Breast epithelium (tissue), 4 donors: ENCODE measurements at regions not wholly inside any gene's neighbourhood (a gene's known extent, or its start where the extent isn't known, plus 50 kb on each side); places are given as distances from the start of the nearest gene placed in this dataset.

Experiments
- DNase-seq, 2 donors: peaks; one replicate each; pipeline ENCODE4 v3.0.0-alpha.2; 2019; ENCODE audit warnings: low spot score in 2 of 2
- H3K27ac ChIP-seq, 2 donors: fragments of 200-600 bp; sonication (generic) in 1 of 2; one replicate each; pipeline ENCODE4 v1.5.1; 2016 to 2019; ENCODE audit warnings: mild to moderate bottlenecking in 1 of 2
- H3K27me3 ChIP-seq, 2 donors: fragments of 200-600 bp; sonication (generic) in 1 of 2; one replicate each; pipeline versions ENCODE4 v1.5.1 to v1.6.0; 2017 to 2019; ENCODE audit warnings: control low read depth in 1 of 2, mild to moderate bottlenecking in 1 of 2
- H3K36me3 ChIP-seq: fragments of 200-600 bp; one replicate; pipeline ENCODE4 v1.5.1; 2019
- H3K4me1 ChIP-seq, 2 donors: fragments of 200-600 bp; sonication (generic); one replicate each; pipeline ENCODE4 v1.5.1; 2016 to 2019; ENCODE audit warnings: control low read depth in 1 of 2
- H3K4me3 ChIP-seq, 3 donors: fragments of 200-600 bp; sonication (generic); 1 replicate in 2 of 3; 2 replicates in 1 of 3; pipeline ENCODE4 v1.5.1; 2016 to 2019; ENCODE audit warnings: mild to moderate bottlenecking in 3 of 3, moderate library complexity in 2 of 3
- H3K9me3 ChIP-seq, 2 donors: fragments of 200-600 bp; sonication (generic) in 1 of 2; one replicate each; pipeline ENCODE4 v1.5.1; 2016 to 2019; ENCODE audit warnings: control low read depth in 1 of 2
- POLR2A ChIP-seq: fragments of 450-650 bp; IDR thresholded peaks from one replicate; pipeline ENCODE4 v1.6.1; 2016; ENCODE audit warnings: antibody characterized with exemption, mild to moderate bottlenecking, moderate library complexity
- POLR2AphosphoS5 ChIP-seq, 3 donors: sonication (generic); formaldehyde crosslinking; IDR thresholded peaks; one replicate each; pipeline ENCODE4 v1.6.1; 2017; ENCODE audit warnings: antibody characterized with exemption in 3 of 3
- intact Hi-C: fragments of 100-400 bp; cut with DNase I; formaldehyde crosslinking; loops from one replicate; pipeline ENCODE4 v1.15.1; 2023; ENCODE audit warnings: low total_unique reads
- TF ChIP-seq, protein P1 (sequence below), 3 donors: fragments of 450-650 bp; IDR thresholded peaks; one replicate each; pipeline ENCODE4 v1.5.1; 2016 to 2017; ENCODE audit warnings: antibody characterized with exemption in 3 of 3, mild to moderate bottlenecking in 3 of 3, moderate library complexity in 3 of 3

DNA sequence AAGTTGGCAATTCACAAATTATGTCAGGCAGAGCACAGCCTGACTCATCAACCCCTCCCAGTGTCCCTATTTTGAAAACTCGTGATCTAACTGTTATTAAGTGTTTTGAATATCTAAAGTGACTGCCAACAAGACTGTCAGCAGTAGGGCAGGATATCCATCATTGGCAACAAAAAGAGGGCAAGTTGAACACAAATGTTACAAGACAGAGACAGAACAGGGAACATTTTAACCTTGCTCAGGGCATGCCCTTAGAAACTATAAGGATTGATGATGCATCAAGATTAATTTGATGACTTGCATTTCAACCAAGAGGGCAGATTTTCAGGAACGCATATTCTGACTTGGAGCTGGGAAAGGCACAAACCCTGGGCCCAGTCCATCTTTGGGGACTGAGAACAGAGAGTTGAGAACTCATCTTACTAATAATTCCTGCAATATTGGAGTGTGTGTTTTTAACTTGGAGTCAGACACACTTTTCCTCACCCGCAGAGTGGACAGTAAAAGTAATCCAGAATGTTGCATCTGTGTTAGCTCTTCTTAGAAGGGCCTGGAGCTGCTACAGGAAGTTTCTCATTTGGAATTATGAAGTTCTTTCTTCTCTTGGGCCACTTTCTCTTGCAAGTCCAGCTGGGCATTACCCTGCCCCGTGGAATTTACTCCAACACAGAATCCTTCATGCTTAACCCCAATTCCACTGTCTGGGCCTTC, 317.2 kb downstream of the LTN1 start:
- Histone ChIP-seq H3K36me3 (no peaks in the 10 kb centered on the region), H3K27me3 (no peaks in the 10 kb centered on the region), H3K9me3 (no peaks in the 10 kb centered on the region), H3K4me3 (no peak overlapping the region), H3K27ac (no peak overlapping the region), H3K4me1 (no peaks in the 10 kb centered on the region)
- intact Hi-C loops, result no loop called here
- no peak for DNase-seq
- TF ChIP-seq POLR2AphosphoS5 (IDR thresholded peaks at IDR 0.05), result peak in 1 of 3 donors; percentile 69
- TF ChIP-seq, protein P1, sequence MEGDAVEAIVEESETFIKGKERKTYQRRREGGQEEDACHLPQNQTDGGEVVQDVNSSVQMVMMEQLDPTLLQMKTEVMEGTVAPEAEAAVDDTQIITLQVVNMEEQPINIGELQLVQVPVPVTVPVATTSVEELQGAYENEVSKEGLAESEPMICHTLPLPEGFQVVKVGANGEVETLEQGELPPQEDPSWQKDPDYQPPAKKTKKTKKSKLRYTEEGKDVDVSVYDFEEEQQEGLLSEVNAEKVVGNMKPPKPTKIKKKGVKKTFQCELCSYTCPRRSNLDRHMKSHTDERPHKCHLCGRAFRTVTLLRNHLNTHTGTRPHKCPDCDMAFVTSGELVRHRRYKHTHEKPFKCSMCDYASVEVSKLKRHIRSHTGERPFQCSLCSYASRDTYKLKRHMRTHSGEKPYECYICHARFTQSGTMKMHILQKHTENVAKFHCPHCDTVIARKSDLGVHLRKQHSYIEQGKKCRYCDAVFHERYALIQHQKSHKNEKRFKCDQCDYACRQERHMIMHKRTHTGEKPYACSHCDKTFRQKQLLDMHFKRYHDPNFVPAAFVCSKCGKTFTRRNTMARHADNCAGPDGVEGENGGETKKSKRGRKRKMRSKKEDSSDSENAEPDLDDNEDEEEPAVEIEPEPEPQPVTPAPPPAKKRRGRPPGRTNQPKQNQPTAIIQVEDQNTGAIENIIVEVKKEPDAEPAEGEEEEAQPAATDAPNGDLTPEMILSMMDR (IDR thresholded peaks at IDR 0.05), result no peak

DNA sequence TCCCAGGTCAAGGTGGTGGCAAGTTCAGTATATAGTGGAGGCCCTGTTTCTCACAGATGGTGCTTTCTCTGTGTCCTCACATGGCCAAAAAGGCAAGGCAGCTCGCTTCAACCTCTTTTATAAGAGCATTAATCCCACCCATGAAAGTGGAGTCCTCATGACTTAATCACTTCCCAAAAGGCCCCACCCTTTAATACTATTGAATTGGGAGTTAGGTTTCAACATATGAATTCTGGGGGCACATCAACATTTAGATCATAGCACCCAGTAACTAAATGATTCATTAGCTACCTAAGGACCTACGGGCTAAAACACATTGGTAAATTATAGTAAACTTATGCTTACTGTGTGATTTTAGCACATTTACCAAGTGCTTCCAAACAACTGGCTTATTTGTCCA, 317.9 kb downstream of the LTN1 start:
- Histone ChIP-seq H3K4me1 (no peaks in the 10 kb centered on the region), H3K27ac (no peak overlapping the region)

DNA sequence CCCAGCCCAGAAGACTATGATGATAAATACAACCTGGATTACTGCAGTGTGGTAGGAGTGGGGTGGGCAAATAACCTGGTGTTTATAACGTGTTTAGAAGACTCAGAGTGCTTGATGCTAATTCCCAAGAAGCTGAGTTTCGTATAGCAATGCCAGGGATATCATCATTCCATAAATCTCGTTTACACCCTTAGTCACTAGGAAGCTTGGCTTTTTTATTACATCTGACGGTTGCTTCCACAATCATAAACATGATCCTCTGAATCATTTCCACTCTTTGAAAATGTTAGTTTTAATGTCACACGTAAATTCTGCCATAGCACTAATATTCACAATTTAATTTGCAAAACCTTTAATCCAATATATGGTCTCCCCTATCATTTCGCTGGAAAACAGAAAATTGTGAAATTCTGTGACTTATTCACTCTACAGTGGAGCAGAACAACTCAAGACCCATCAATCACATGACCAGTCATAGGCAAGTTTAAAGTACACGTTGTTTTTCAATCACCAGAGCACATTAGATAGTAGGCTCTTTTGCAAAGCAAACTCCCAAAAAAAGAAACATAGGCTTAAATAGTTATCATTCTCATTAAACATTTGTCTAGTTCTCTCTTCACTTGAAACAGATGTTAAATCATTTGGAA, 321.0 kb downstream of the LTN1 start:
- TF ChIP-seq POLR2A, result no peak
- TF ChIP-seq, protein P1 (IDR thresholded peaks at IDR 0.05), result no peak
- no peak for TF ChIP-seq POLR2AphosphoS5 (IDR thresholded peaks at IDR 0.05)
- Histone ChIP-seq H3K9me3 (no peaks in the 10 kb centered on the region), H3K4me1 (no peaks in the 10 kb centered on the region), H3K27me3 (no peaks in the 10 kb centered on the region), H3K36me3 (no peaks in the 10 kb centered on the region), H3K27ac (no peak overlapping the region), H3K4me3 (no peak overlapping the region)
- intact Hi-C loops, result no loop called here
- no peak for DNase-seq

More for the DNA sequence above, 317.9 kb downstream of the LTN1 start:
- intact Hi-C loops, result no loop called here
- Histone ChIP-seq H3K27me3 (no peaks in the 10 kb centered on the region), H3K4me3 (no peak overlapping the region), H3K9me3 (no peaks in the 10 kb centered on the region), H3K36me3 (no peaks in the 10 kb centered on the region)
- no peak for DNase-seq
- TF ChIP-seq POLR2AphosphoS5 (IDR thresholded peaks at IDR 0.05) (no peak), POLR2A (no peak)
- TF ChIP-seq, protein P1 (IDR thresholded peaks at IDR 0.05), result no peak

DNA sequence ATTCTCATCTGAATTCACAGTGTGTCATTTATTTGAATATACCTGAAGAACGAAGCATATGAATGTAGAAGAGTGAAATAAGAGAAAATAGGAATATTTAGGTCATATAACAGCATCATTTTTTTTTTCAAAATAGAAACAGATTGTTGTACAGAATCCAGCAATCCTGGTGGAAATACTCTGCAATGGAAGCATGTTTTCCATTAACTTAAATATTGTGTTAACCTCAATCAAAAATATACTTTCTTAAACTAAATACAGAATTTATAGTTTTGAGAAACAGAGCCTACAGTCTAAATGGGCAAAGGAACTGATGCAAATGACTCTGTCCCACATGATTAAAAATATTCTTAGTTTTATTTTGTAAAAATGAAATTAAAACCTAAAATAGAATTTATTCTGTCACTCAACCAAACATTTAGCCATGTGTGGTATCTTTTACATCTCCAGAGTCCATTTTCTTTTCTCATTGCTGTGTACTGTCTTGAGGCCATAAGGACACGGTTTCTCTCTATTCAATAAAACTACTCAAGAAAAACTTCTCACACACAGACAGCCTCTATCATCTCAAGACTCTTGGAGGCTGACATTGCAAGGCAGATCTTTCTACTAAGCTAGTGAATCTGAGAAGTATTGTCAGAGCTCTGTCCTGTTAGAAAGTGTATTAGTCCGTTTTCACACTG, 322.6 kb downstream of the LTN1 start:
- no peaks in the 10 kb centered on the region for H3K36me3 ChIP-seq
- no peak overlapping the region for H3K27ac ChIP-seq
- no peaks in the 10 kb centered on the region for H3K9me3 ChIP-seq
- no peak for DNase-seq
- no peak for TF ChIP-seq POLR2AphosphoS5 (IDR thresholded peaks at IDR 0.05)
- TF ChIP-seq, protein P1 (IDR thresholded peaks at IDR 0.05), result no peak
- TF ChIP-seq POLR2A, result no peak
- H3K27me3 ChIP-seq, result no peaks in the 10 kb centered on the region
- intact Hi-C loops, result no loop called here
- no peaks in the 10 kb centered on the region for H3K4me1 ChIP-seq
- no peak overlapping the region for H3K4me3 ChIP-seq

DNA sequence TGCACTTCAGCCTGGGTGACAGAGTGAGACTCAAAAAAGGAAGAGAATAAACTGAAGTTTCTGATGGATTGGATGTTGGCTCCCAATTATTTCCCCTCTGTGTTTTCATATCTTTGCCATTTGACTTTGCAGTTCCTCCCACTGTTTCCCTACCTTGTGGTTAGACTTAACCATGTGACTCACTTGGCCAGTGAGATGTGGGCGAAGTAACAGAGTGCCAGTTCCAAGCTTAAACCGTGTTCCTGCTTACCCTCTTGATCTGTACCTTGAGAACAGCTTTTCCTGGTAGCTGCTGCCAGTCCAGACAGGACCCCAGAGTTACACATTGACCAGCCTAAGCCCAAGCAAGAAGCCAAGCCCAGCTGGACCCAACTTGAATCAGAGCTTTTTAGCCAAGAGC, 323.4 kb downstream of the LTN1 start:
- DNase-seq, result no peak
- no peaks in the 10 kb centered on the region for H3K9me3 ChIP-seq
- no peak overlapping the region for H3K27ac ChIP-seq
- no peak overlapping the region for H3K4me3 ChIP-seq
- no peak for TF ChIP-seq POLR2AphosphoS5 (IDR thresholded peaks at IDR 0.05)
- TF ChIP-seq, protein P1 (IDR thresholded peaks at IDR 0.05), result no peak
- TF ChIP-seq POLR2A, result no peak
- no peaks in the 10 kb centered on the region for H3K27me3 ChIP-seq
- intact Hi-C loops, result no loop called here
- no peaks in the 10 kb centered on the region for H3K36me3 ChIP-seq
- H3K4me1 ChIP-seq, result no peaks in the 10 kb centered on the region
